ENCODE measurements at regions not wholly inside any gene's neighbourhood (a gene's known extent, or its start where the extent isn't known, plus 50 kb on each side); places are given as distances from the start of the nearest gene placed in this dataset.

DNA sequence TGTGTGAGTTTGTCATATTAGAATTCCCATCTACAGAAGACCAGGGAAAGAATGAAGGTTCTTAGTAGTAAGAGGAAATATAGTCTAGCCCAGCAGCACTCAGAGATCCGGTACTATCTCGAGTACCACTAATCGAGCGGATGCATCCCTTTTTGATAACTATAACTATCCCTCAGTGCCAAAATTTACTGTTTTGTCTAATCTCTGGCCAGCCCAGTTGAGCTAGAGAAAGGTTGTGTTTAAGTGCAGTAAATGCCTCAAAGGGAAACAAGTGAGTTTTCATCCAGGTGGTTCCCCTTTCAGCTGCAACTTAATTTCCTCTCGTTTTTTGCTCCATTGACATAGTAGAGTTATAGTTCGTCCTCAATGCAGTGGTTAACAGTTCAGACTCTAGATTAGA is 146.7 kb downstream of the GPBP1 start:
- no peak for TF ChIP-seq POLR2A (IDR thresholded peaks at IDR 0.05)
- TF ChIP-seq, protein P1, sequence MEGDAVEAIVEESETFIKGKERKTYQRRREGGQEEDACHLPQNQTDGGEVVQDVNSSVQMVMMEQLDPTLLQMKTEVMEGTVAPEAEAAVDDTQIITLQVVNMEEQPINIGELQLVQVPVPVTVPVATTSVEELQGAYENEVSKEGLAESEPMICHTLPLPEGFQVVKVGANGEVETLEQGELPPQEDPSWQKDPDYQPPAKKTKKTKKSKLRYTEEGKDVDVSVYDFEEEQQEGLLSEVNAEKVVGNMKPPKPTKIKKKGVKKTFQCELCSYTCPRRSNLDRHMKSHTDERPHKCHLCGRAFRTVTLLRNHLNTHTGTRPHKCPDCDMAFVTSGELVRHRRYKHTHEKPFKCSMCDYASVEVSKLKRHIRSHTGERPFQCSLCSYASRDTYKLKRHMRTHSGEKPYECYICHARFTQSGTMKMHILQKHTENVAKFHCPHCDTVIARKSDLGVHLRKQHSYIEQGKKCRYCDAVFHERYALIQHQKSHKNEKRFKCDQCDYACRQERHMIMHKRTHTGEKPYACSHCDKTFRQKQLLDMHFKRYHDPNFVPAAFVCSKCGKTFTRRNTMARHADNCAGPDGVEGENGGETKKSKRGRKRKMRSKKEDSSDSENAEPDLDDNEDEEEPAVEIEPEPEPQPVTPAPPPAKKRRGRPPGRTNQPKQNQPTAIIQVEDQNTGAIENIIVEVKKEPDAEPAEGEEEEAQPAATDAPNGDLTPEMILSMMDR (IDR thresholded peaks at IDR 0.05) = no peak
- Histone ChIP-seq H3K27ac (no peak overlapping the region), H3K4me1 (no peaks in the 10 kb centered on the region), H3K9me3 (no peaks in the 10 kb centered on the region), H3K4me3 (replicated peaks in 1 of 3) (no peak overlapping the region), H3K36me3 (no peaks in the 10 kb centered on the region), H3K27me3 (no peaks in the 10 kb centered on the region)
- intact Hi-C loops (cut with DNase I) = no loop called here
- 75 to 81% methylated on average over 6 of the region's 6 CpGs for WGBS, 2 donors
- no peak for DNase-seq

DNA sequence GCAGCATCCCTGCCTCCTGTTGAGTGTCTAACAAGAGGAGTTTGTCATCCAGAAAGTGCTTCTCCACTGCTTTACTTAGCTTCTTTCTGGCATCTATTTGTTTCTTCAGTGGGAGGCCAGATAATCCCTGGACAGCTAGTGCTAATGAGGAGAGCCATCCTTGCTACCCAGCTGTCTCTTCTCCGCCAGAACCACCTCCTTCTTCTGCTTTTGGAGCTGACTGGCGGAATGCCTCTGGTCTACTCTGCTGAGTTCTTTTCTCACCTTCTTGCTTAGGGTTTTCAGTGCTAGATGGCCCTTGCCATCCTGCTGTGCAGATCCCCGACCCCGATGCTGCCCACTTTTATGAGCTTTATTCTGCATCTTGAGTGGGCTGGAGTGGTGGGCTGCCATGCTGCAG is 145.8 kb downstream of the GPBP1 start:
- no peak for DNase-seq
- Histone ChIP-seq H3K9me3 (no peaks in the 10 kb centered on the region), H3K4me3 (replicated peaks in 1 of 3) (no peak overlapping the region), H3K27me3 (no peaks in the 10 kb centered on the region), H3K27ac (no peak overlapping the region), H3K36me3 (no peaks in the 10 kb centered on the region), H3K4me1 (no peaks in the 10 kb centered on the region)
- WGBS, 2 donors = 87 to 92% methylated on average over 4 of the region's 4 CpGs
- TF ChIP-seq, protein P1 (IDR thresholded peaks at IDR 0.05) = no peak
- no peak for TF ChIP-seq POLR2A (IDR thresholded peaks at IDR 0.05)
- intact Hi-C loops (cut with DNase I) = no loop called here

DNA sequence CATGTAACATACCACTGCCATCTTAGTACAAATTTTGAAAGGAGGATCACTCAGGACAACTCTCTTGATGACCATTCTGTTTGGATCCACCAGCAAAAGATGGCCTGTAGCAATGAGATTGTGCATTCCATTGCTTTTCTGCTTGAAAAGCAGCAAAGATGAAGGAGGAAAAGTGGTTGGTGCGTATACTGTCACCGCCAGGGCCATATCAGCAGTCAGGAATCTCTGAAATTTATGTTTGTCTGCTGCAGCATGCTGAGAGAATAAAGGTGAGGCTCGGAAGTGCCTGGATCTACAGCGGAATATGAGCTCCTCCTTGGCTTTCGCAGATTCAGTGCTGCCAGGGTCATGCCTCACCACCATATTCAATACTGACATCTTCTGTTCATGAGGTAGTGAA is 144.4 kb downstream of the GPBP1 start:
- no peak overlapping the region for H3K27ac ChIP-seq
- H3K4me3 ChIP-seq (replicated peaks in 1 of 3) = no peak overlapping the region
- TF ChIP-seq, protein P1 (IDR thresholded peaks at IDR 0.05) = no peak
- no peak for TF ChIP-seq POLR2A (IDR thresholded peaks at IDR 0.05)
- WGBS, 2 donors = 94 to 97% methylated on average over 5 of the region's 5 CpGs
- no peaks in the 10 kb centered on the region for H3K27me3 ChIP-seq
- H3K36me3 ChIP-seq = no peaks in the 10 kb centered on the region
- no peaks in the 10 kb centered on the region for H3K4me1 ChIP-seq
- no peaks in the 10 kb centered on the region for H3K9me3 ChIP-seq
- intact Hi-C loops (cut with DNase I) = no loop called here
- no peak for DNase-seq

DNA sequence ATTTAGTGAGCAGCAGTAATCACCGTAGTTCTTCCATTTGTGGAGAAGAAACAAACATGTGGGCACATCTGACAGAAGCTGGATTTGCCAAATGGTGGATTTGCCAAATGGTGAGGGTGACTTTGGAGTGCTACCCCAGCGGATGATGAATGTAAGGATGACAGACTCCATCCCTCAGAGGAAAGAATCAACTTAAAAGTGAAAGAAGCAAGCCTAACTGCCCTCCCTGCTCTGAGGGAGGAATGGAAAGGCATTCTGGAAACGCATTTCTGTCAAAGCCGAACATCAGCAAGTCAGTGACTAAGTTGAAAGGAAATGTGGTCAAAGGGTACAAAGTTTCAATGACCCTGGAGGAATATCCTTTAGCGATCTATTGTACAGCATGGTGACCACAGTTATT is 143.5 kb downstream of the GPBP1 start:
- no peaks in the 10 kb centered on the region for H3K9me3 ChIP-seq
- intact Hi-C loops (cut with DNase I) = no loop called here
- TF ChIP-seq, protein P1 (IDR thresholded peaks at IDR 0.05) = no peak
- TF ChIP-seq POLR2A (IDR thresholded peaks at IDR 0.05) = no peak
- H3K27me3 ChIP-seq = no peaks in the 10 kb centered on the region
- H3K4me1 ChIP-seq = no peaks in the 10 kb centered on the region
- DNase-seq = no peak
- no peak overlapping the region for H3K4me3 ChIP-seq (replicated peaks in 1 of 3)
- H3K27ac ChIP-seq = no peak overlapping the region
- WGBS, 2 donors = 66 to 72% methylated on average over 5 of the region's 5 CpGs
- H3K36me3 ChIP-seq = no peaks in the 10 kb centered on the region

DNA sequence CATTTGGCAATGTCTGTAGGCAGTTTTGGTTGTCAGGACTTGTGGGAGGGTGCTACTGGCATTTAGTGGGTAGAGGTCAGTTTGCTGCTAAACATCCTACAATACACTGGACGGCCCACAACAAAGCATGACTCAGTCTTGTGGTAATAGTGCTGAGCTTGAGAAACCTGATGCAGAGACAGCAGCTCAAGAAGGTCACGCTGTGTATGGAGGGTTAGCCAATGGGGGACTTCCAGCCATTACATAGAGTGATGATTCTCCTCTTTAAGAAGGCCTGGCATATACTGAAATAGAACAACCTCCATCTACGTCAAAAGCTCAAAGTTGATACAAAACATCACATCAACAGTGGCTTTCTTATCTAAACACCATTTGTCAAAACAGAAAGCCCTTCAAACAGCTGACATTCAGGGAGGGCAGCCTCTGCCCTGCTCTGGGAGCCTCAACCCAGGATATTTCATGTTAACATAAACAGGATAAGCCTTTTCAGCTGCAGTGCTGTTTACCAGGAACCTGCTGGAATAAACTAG is 143.0 kb downstream of the GPBP1 start:
- Histone ChIP-seq H3K27ac (no peak overlapping the region), H3K27me3 (no peaks in the 10 kb centered on the region), H3K4me3 (replicated peaks in 1 of 3) (no peak overlapping the region), H3K36me3 (no peaks in the 10 kb centered on the region), H3K9me3 (no peaks in the 10 kb centered on the region), H3K4me1 (no peaks in the 10 kb centered on the region)
- no peak for TF ChIP-seq POLR2A (IDR thresholded peaks at IDR 0.05)
- TF ChIP-seq, protein P1 (IDR thresholded peaks at IDR 0.05) = no peak
- no peak for DNase-seq
- intact Hi-C loops (cut with DNase I) = no loop called here
- WGBS, 2 donors = 62 to 74% methylated on average over 3 of the region's 3 CpGs
